Osteoblast (primary cell): ENCODE measurements at regions not wholly inside any gene's neighbourhood (a gene's known extent, or its start where the extent isn't known, plus 50 kb on each side); places are given as distances from the start of the nearest gene placed in this dataset.
A peak's percentile ranks its signal among the peaks of the same experiment; 100 is the strongest.

Experiments used
- DNase-seq: peaks from one replicate; pipeline ENCODE4 v3.0.0; 2011; ENCODE audit warnings: low spot score, mixed read lengths; ENCODE audit not compliant: insufficient read length; ENCODE audit errors: missing footprints
- H2AFZ ChIP-seq: 2 replicates; pipeline ENCODE4 v1.6.0; 2011; ENCODE audit warnings: mild to moderate bottlenecking, low read length
- H3K27ac ChIP-seq: 2 replicates; pipeline ENCODE4 v1.5.1; 2011; ENCODE audit warnings: mild to moderate bottlenecking, low read depth, low read length, moderate library complexity
- H3K27me3 ChIP-seq: 2 replicates; pipeline ENCODE4 v1.6.0; 2012; ENCODE audit warnings: mild to moderate bottlenecking, control low read depth, inconsistent platforms, low read length, moderate library complexity; ENCODE audit not compliant: insufficient read depth
- H3K36me3 ChIP-seq: 2 replicates; pipeline ENCODE4 v1.5.1; 2011; ENCODE audit warnings: mild to moderate bottlenecking, low read length, control low read depth, moderate library complexity; ENCODE audit not compliant: insufficient read depth
- H3K4me1 ChIP-seq: 2 replicates; pipeline ENCODE4 v1.5.1; 2011; ENCODE audit warnings: mild to moderate bottlenecking, low read length, control low read depth, moderate library complexity; ENCODE audit not compliant: insufficient read depth
- H3K4me2 ChIP-seq: 2 replicates; pipeline ENCODE4 v1.6.0; 2011; ENCODE audit warnings: mild to moderate bottlenecking, low read length; ENCODE audit not compliant: insufficient read depth
- H3K4me3 ChIP-seq: fragments of 200-600 bp; sonication (generic); 3 replicates; pipeline ENCODE4 v1.5.1; 2012; ENCODE audit warnings: mild to moderate bottlenecking, low read length, inconsistent platforms; ENCODE audit not compliant: insufficient read depth
- H3K79me2 ChIP-seq: 2 replicates; pipeline ENCODE4 v1.6.0; 2012; ENCODE audit warnings: mild to moderate bottlenecking, low read length, control low read depth, inconsistent platforms; ENCODE audit not compliant: insufficient read depth
- H3K9me3 ChIP-seq: 2 replicates; pipeline ENCODE4 v1.5.1; 2011; ENCODE audit warnings: low read depth, low read length, control low read depth
- H4K20me1 ChIP-seq: 2 replicates; pipeline ENCODE4 v1.6.0; 2012; ENCODE audit warnings: mild to moderate bottlenecking, low read length, control low read depth; ENCODE audit not compliant: insufficient read depth
- TF ChIP-seq, protein P1 (sequence below): IDR thresholded peaks from 2 replicates; pipeline ENCODE4 v1.5.1; 2011; ENCODE audit warnings: mild to moderate bottlenecking, low read depth, low read length, moderate library complexity; ENCODE audit errors: extremely low read depth

DNA sequence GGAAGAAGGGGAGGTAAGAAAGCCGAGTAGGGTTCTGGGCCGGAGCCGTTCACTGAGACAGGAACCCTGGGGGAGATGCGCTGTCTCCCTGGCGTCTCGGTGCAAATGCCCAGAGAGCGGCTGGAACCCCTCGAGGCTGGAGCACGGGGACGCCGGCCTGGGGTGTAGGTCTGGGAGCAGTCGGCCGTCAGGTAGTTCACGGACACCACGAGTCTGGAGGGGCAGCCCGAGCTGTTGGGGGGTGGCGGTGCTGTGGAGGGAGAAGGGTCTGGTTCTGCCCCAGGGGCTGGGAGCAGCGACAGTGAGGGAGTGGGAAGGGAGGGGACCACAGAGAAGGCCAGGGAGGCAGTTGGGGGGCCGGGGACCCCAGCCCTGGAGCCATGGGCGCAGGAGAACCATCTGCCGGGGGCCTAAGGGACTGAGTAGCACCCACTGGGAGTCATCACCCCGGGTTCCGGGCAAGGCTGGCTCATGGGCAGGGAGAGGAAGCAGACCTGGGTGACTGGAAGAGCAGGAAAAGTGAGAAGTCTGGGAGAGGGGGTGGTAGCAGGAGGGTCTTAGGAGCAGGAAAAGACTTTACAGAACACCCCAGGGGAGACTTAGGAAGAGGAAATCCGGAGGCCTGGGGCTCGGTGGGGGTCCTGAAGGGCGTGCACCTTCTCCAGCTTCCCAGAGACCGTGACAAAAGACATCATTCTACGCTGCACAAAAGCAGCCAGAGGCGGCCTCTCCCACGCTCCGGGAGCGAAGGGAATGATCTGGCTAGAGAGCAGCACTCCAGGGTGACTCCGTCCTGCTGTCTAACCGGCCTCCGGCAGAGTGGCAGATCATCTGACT is 173.1 kb upstream of the SOX1 start:
- DNase-seq = no peak
- Histone ChIP-seq H4K20me1 (no peaks in the 10 kb centered on the region), H3K9me3 (peaks cover 4% of the 10 kb centered on the region), H3K27ac (no peak overlapping the region), H3K36me3 (no peaks in the 10 kb centered on the region), H2AFZ (no peak overlapping the region), H3K4me3 (no peak overlapping the region), H3K27me3 (no peaks in the 10 kb centered on the region), H3K4me2 (no peak overlapping the region), H3K79me2 (no peaks in the 10 kb centered on the region), H3K4me1 (no peaks in the 10 kb centered on the region)
- TF ChIP-seq, protein P1, sequence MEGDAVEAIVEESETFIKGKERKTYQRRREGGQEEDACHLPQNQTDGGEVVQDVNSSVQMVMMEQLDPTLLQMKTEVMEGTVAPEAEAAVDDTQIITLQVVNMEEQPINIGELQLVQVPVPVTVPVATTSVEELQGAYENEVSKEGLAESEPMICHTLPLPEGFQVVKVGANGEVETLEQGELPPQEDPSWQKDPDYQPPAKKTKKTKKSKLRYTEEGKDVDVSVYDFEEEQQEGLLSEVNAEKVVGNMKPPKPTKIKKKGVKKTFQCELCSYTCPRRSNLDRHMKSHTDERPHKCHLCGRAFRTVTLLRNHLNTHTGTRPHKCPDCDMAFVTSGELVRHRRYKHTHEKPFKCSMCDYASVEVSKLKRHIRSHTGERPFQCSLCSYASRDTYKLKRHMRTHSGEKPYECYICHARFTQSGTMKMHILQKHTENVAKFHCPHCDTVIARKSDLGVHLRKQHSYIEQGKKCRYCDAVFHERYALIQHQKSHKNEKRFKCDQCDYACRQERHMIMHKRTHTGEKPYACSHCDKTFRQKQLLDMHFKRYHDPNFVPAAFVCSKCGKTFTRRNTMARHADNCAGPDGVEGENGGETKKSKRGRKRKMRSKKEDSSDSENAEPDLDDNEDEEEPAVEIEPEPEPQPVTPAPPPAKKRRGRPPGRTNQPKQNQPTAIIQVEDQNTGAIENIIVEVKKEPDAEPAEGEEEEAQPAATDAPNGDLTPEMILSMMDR = no peak

- H3K79me2 ChIP-seq = no peaks in the 10 kb centered on the region
- TF ChIP-seq, protein P1 = no peak
- no peaks in the 10 kb centered on the region for H4K20me1 ChIP-seq
- no peak for DNase-seq
- H3K9me3 ChIP-seq = peaks cover 4% of the 10 kb centered on the region
- H3K27me3 ChIP-seq = no peaks in the 10 kb centered on the region
- H3K4me2 ChIP-seq = no peak overlapping the region
- H3K4me1 ChIP-seq = no peaks in the 10 kb centered on the region
- no peak overlapping the region for H3K27ac ChIP-seq
- no peak overlapping the region for H2AFZ ChIP-seq
- H3K4me3 ChIP-seq = no peak overlapping the region
- H3K36me3 ChIP-seq = no peaks in the 10 kb centered on the region
Observed at GRCh38 chr13:111895896-111896821, 170.8 kb upstream of the SOX1 start.

DNA sequence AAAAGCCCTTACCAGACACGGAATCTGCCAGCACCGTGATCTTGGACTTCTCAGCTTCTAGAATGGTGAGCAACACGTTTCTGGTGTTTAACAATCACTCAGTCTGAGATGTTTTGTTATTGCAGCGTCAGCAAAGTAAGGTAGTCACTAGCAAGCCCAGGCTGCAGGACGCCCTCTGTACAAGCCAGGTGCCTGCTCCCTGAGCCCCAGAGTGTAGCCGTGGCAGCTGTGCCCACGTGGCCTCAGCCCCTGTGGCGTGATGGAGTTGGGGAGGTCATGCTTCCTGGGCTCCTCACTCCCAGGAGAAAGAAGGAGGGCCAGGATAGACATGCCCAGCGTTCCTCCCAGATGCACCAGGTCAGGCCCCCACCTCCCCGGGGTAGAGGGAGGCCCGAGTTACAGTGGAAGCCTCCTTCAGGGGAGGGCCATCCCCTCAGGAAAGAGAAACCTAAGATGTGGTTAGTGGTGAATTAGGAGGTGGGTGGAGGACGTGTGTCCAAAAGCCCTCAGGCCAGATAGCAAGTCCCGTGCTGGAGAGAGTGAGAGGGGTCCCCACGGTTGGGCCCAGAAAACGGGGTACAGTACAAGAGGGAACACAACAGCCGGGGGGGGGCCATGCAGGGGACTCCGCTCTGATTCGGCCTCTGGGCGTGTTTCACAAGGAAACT is 169.6 kb upstream of the SOX1 start:
- no peaks in the 10 kb centered on the region for H4K20me1 ChIP-seq
- no peaks in the 10 kb centered on the region for H3K79me2 ChIP-seq
- H3K27me3 ChIP-seq = no peaks in the 10 kb centered on the region
- no peak overlapping the region for H2AFZ ChIP-seq
- no peaks in the 10 kb centered on the region for H3K4me1 ChIP-seq
- H3K27ac ChIP-seq = no peak overlapping the region
- DNase-seq = peak; percentile 73
- peaks cover 4% of the 10 kb centered on the region for H3K9me3 ChIP-seq
- TF ChIP-seq, protein P1 = no peak
- H3K36me3 ChIP-seq = no peaks in the 10 kb centered on the region
- H3K4me2 ChIP-seq = no peak overlapping the region
- no peak overlapping the region for H3K4me3 ChIP-seq
